Neural progenitor cell (in vitro differentiated cells): ENCODE measurements at regions not wholly inside any gene's neighbourhood (a gene's known extent, or its start where the extent isn't known, plus 50 kb on each side); places are given as distances from the start of the nearest gene placed in this dataset.

Experiments
- DNase-seq: peaks from one replicate; pipeline ENCODE4 v3.0.0-alpha.2; 2016; ENCODE audit warnings: low spot score
- H2AFZ ChIP-seq: fragments of 200-600 bp; sonication (generic); replicated peaks from 2 replicates; pipeline ENCODE4 v1.6.1; 2016; ENCODE audit warnings: antibody characterized with exemption
- H3F3A ChIP-seq: fragments of 200-600 bp; sonication (generic); 2 replicates; pipeline ENCODE4 v1.6.1; 2016; ENCODE audit warnings: antibody characterized with exemption, low read depth
- H3K27ac ChIP-seq: fragments of 200-600 bp; sonication (generic); 2 replicates; pipeline ENCODE4 v1.5.1; 2016; ENCODE audit warnings: mild to moderate bottlenecking
- H3K27me3 ChIP-seq: fragments of 200-600 bp; sonication (generic); 2 replicates; pipeline ENCODE4 v1.6.1; 2016; ENCODE audit warnings: mild to moderate bottlenecking, moderate library complexity
- H3K36me3 ChIP-seq: fragments of 200-600 bp; sonication (generic); 2 replicates; pipeline ENCODE4 v1.5.1; 2016
- H3K4me1 ChIP-seq: fragments of 200-600 bp; sonication (generic); 2 replicates; pipeline ENCODE4 v1.6.1; 2016; ENCODE audit warnings: mixed run types
- H3K4me2 ChIP-seq: fragments of 200-600 bp; sonication (generic); 2 replicates; pipeline ENCODE4 v1.6.1; 2016
- H3K4me3 ChIP-seq: fragments of 200-600 bp; sonication (generic); 2 replicates; pipeline ENCODE4 v1.5.1; 2016
- H3K79me2 ChIP-seq: fragments of 200-600 bp; sonication (generic); 2 replicates; pipeline ENCODE4 v1.6.1; 2016; ENCODE audit warnings: low read depth
- H3K9ac ChIP-seq: fragments of 200-600 bp; sonication (generic); 2 replicates; pipeline ENCODE4 v1.6.1; 2016
- H3K9me3 ChIP-seq: fragments of 200-600 bp; sonication (generic); 2 replicates; pipeline ENCODE4 v1.5.1; 2016; ENCODE audit warnings: low read depth
- H4K20me1 ChIP-seq: fragments of 200-600 bp; sonication (generic); 2 replicates; pipeline ENCODE4 v1.6.1; 2016; ENCODE audit warnings: low read depth
- H3K27ac Mint-ChIP-seq: 3 replicates; pipeline ENCODE4 v1.8.0; 2021; ENCODE audit warnings: mixed read lengths
- H3K27me3 Mint-ChIP-seq: 2 replicates; pipeline ENCODE4 v1.8.0; 2022; ENCODE audit warnings: low read depth, mild to moderate bottlenecking, inconsistent platforms, moderate library complexity, mixed read lengths; ENCODE audit not compliant: insufficient read depth
- H3K36me3 Mint-ChIP-seq: 3 replicates; pipeline ENCODE4 v1.8.0; 2021; ENCODE audit warnings: mixed read lengths
- H3K4me1 Mint-ChIP-seq: 3 replicates; pipeline ENCODE4 v1.8.0; 2021; ENCODE audit warnings: mixed read lengths
- H3K4me3 Mint-ChIP-seq: 3 replicates; pipeline ENCODE4 v1.8.0; 2021; ENCODE audit warnings: mild to moderate bottlenecking, moderate library complexity, mixed read lengths
- H3K9me3 Mint-ChIP-seq: 3 replicates; pipeline ENCODE4 v1.8.0; 2020; ENCODE audit warnings: mixed read lengths
- EZH2 ChIP-seq: fragments of 200-600 bp; sonication (generic); IDR thresholded peaks from 2 replicates; pipeline ENCODE4 v1.6.1; 2017; ENCODE audit warnings: antibody characterized with exemption, mild to moderate bottlenecking, moderate library complexity
- EZH2phosphoT487 ChIP-seq: fragments of 200-600 bp; sonication (generic); IDR thresholded peaks from 2 replicates; pipeline ENCODE4 v1.6.1; 2017; ENCODE audit warnings: antibody characterized with exemption
- TF ChIP-seq, protein P1 (sequence below): fragments of 200-600 bp; sonication (generic); IDR thresholded peaks from 2 replicates; pipeline ENCODE4 v1.5.1; 2017; ENCODE audit warnings: antibody characterized with exemption, mild to moderate bottlenecking

DNA sequence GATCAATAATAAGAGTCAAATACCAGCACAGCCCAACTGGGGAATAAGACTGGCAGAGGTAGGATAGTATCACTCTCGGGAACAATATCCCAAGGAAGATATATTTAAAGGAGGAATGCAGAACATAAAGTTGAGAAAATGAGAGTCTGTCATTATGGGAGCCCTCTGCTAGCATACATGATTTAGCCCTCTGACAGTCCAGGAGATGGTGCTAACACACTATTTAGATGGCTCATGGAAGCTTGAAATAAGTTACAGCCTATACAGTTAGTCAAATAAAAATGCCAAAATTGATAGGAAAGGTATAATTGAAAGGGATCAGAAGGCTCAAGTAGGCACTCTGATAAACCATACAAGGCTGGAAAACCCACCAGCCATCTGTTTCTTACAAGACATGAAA, 201.0 kb upstream of the NEIL3 start:
- DNase-seq, result peak; percentile 7
- no peak for TF ChIP-seq EZH2
- TF ChIP-seq, protein P1, sequence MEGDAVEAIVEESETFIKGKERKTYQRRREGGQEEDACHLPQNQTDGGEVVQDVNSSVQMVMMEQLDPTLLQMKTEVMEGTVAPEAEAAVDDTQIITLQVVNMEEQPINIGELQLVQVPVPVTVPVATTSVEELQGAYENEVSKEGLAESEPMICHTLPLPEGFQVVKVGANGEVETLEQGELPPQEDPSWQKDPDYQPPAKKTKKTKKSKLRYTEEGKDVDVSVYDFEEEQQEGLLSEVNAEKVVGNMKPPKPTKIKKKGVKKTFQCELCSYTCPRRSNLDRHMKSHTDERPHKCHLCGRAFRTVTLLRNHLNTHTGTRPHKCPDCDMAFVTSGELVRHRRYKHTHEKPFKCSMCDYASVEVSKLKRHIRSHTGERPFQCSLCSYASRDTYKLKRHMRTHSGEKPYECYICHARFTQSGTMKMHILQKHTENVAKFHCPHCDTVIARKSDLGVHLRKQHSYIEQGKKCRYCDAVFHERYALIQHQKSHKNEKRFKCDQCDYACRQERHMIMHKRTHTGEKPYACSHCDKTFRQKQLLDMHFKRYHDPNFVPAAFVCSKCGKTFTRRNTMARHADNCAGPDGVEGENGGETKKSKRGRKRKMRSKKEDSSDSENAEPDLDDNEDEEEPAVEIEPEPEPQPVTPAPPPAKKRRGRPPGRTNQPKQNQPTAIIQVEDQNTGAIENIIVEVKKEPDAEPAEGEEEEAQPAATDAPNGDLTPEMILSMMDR, result peak; percentile 26
- Histone ChIP-seq H3F3A (no peaks in the 10 kb centered on the region), H4K20me1 (no peaks in the 10 kb centered on the region), H3K4me1 (no peaks in the 10 kb centered on the region), H3K9ac (no peak overlapping the region), H3K9me3 (no peaks in the 10 kb centered on the region), H3K36me3 (no peaks in the 10 kb centered on the region), H2AFZ (no peak overlapping the region), H3K79me2 (no peaks in the 10 kb centered on the region), H3K4me3 (no peak overlapping the region), H3K27ac (no peak overlapping the region), H3K27me3 (no peaks in the 10 kb centered on the region), H3K4me2 (no peak overlapping the region)
- Mint-ChIP-seq H3K27ac (no peak overlapping the region), H3K9me3 (peaks cover 5% of the 10 kb centered on the region), H3K4me3 (no peak overlapping the region), H3K36me3 (no peaks in the 10 kb centered on the region), H3K27me3 (peaks cover 2% of the 10 kb centered on the region), H3K4me1 (no peaks in the 10 kb centered on the region)

DNA sequence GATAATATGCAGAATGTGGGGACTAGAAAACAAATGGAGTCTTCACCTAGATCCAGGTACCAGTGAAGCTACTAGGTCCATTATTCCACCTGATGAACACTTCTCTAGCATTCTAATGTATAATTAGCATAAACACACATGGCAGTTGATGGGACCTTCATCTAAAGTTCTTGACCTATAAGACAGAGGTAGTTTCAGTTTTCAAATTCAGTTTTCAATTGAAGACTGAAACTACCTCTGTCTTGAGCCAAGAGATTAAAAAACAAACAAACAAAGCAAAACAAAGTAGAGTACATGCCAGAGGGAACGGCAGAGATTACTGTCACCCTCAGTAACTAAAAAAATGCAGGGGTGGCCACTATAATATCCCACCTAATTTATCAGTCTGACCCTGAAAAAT, 199.9 kb upstream of the NEIL3 start:
- H3K36me3 ChIP-seq, result no peaks in the 10 kb centered on the region
- Mint-ChIP-seq H3K4me3 (no peak overlapping the region), H3K4me1 (no peaks in the 10 kb centered on the region), H3K9me3 (peaks cover 5% of the 10 kb centered on the region), H3K27me3 (peaks cover 2% of the 10 kb centered on the region), H3K36me3 (no peaks in the 10 kb centered on the region), H3K27ac (no peak overlapping the region)
- no peak for TF ChIP-seq EZH2
- TF ChIP-seq EZH2phosphoT487, result no peak
- TF ChIP-seq, protein P1, result no peak
- H3F3A ChIP-seq, result no peaks in the 10 kb centered on the region
- no peaks in the 10 kb centered on the region for H4K20me1 ChIP-seq
- H3K4me2 ChIP-seq, result no peak overlapping the region
- H3K4me1 ChIP-seq, result no peaks in the 10 kb centered on the region
- H3K79me2 ChIP-seq, result no peaks in the 10 kb centered on the region
- no peak for DNase-seq
- no peak overlapping the region for H3K27ac ChIP-seq
- H3K9ac ChIP-seq, result no peak overlapping the region
- H3K4me3 ChIP-seq, result no peak overlapping the region
- H2AFZ ChIP-seq, result no peak overlapping the region
- H3K9me3 ChIP-seq, result no peaks in the 10 kb centered on the region
- H3K27me3 ChIP-seq, result no peaks in the 10 kb centered on the region

DNA sequence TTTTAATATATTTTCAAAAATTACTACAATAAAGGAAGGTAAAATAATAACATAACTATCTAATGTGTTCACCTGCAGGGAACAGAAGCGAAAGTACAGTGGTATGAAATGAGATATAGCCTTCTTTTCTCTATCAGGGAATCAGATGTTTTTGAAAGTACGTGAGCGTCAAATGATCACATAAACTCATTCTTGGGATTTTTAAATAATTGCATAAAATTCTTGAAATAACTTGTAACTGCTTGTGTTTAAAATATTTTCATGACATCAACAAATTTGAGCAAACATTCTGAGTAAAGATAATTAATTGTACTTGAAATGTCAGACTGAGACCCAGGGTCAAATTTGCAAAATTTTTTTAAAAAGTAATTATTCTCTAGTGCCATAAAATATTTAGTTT, 193.5 kb upstream of the NEIL3 start:
- no peak overlapping the region for H3K4me3 ChIP-seq
- peaks cover 22% of the 10 kb centered on the region for H3K9me3 Mint-ChIP-seq
- no peak overlapping the region for H3K4me3 Mint-ChIP-seq
- peaks cover 5% of the 10 kb centered on the region for H3K36me3 Mint-ChIP-seq
- H3K27ac Mint-ChIP-seq, result no peak overlapping the region
- H4K20me1 ChIP-seq, result no peaks in the 10 kb centered on the region
- no peak for TF ChIP-seq EZH2phosphoT487
- TF ChIP-seq, protein P1, result no peak
- TF ChIP-seq EZH2, result no peak
- H2AFZ ChIP-seq, result no peak overlapping the region
- peaks cover 24% of the 10 kb centered on the region for H3K4me1 Mint-ChIP-seq
- no peaks in the 10 kb centered on the region for H3F3A ChIP-seq
- no peak for DNase-seq
- H3K27me3 Mint-ChIP-seq, result peaks cover 2% of the 10 kb centered on the region
- no peaks in the 10 kb centered on the region for H3K79me2 ChIP-seq
- H3K36me3 ChIP-seq, result no peaks in the 10 kb centered on the region
- no peaks in the 10 kb centered on the region for H3K9me3 ChIP-seq
- H3K4me2 ChIP-seq, result no peak overlapping the region
- no peak overlapping the region for H3K9ac ChIP-seq
- H3K4me1 ChIP-seq, result peaks cover 3% of the 10 kb centered on the region
- H3K27ac ChIP-seq, result no peak overlapping the region
- no peaks in the 10 kb centered on the region for H3K27me3 ChIP-seq

DNA sequence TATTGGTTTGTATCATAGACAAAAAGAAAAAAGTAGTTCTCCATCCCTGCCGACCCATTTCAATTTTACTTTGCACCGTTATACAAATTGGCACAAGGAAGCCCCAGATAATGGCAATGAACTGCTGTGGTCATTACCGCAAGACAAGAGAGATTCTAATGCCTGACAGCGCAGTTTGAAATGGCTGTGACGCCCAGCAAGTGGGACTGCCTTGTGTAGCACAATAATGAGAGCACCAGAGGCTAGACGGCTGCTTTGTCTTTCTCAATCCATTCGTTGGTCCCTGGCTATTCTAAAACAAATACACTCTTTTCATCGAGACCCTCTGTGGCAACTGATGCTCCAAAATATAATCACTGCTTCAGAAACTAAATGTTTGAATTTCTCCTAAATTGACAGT, 192.4 kb upstream of the NEIL3 start:
- Histone ChIP-seq H3K9ac (no peak overlapping the region), H3K79me2 (no peaks in the 10 kb centered on the region), H4K20me1 (no peaks in the 10 kb centered on the region), H2AFZ (no peak overlapping the region), H3F3A (no peaks in the 10 kb centered on the region), H3K4me2 (no peak overlapping the region), H3K4me1 (peaks cover 3% of the 10 kb centered on the region), H3K4me3 (no peak overlapping the region), H3K36me3 (no peaks in the 10 kb centered on the region), H3K9me3 (no peaks in the 10 kb centered on the region), H3K27me3 (no peaks in the 10 kb centered on the region), H3K27ac (no peak overlapping the region)
- H3K36me3 Mint-ChIP-seq, result peaks cover 5% of the 10 kb centered on the region
- H3K27ac Mint-ChIP-seq, result no peak overlapping the region
- H3K27me3 Mint-ChIP-seq, result peaks cover 2% of the 10 kb centered on the region
- TF ChIP-seq, protein P1, result no peak
- TF ChIP-seq EZH2, result no peak
- peak; percentile 62 for DNase-seq
- peaks cover 25% of the 10 kb centered on the region for H3K9me3 Mint-ChIP-seq
- H3K4me3 Mint-ChIP-seq, result no peak overlapping the region
- H3K4me1 Mint-ChIP-seq, result peaks cover 24% of the 10 kb centered on the region
